ENCODE measurements at regions not wholly inside any gene's neighbourhood (a gene's known extent, or its start where the extent isn't known, plus 50 kb on each side); places are given as distances from the start of the nearest gene placed in this dataset.

- DNase-seq (ENCODE audit: low read depth in 2 of 2), result no peak
These were observed 156.6 kb downstream of the TLR4 start for GRCh38 chr9:117860849-117861248.

GRCh38 chr9:117864385-117865057, 160.3 kb downstream of the TLR4 start:
- no peak for DNase-seq (ENCODE audit: low read depth in 2 of 2)

DNA sequence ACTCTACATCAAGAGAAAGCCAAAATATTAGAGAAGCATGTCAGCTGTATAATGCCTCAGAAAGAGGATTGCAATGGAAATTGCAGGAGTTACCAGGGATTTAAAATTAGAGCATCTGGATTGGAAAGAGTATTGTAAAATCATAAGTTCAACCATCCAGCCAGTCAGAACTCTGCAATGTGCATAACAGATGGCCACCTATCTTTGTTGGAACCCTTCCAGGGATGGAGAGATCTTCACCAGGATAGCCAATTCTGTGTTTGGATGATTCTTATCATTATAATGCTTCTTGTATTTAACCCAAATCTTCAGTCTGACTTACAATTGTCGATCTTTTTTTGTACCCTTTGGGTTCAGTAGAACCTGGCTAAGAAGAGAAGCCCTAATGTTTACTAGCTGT, 164.4 kb downstream of the TLR4 start:
- DNase-seq (ENCODE audit: low read depth in 2 of 2), result no peak

GRCh38 chr9:117869287-117869686, 165.1 kb downstream of the TLR4 start:
- no peak for DNase-seq (ENCODE audit: low read depth in 2 of 2)

DNA sequence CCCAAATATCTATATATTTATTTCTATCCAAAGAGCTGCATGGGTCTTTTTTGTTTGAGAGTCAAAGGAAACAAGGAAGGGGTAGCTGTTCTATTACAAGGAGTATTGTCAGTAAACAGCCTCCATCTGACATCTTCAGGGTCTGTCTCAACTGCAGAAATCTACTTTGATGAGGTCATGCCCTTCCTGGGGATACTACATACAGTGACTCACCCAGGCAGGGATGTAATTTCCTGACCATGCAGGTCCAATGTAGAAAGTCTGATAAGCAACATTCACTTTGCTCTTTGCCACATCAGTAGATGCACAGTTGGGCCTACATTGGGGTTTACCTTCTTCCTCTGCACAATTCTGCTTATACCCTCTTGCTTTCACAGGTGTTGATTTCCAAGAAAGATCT, 165.5 kb downstream of the TLR4 start:
- no peak for DNase-seq (ENCODE audit: low read depth in 2 of 2)

GRCh38 chr9:117873664-117874063, 169.5 kb downstream of the TLR4 start:
- no peak for DNase-seq (ENCODE audit: low read depth in 2 of 2)

DNA sequence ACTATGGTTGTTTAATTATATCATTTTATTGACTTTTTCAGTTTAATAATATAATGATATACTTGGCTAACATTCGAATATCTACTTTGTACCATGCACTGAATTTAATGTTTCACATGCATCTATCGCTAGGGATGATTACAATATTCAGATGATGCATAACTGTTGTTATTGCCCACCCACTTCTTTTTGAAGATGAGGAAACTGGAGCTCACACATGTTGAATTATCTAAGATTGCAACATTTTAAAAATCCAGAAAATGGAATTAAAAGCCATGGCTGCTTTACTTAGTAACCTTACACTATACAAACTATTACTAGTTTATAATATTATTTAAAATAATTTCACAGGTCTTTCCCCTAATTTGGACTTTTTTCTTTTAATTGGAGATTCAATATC, 171.7 kb downstream of the TLR4 start:
- DNase-seq (ENCODE audit: low read depth in 2 of 2), result no peak

- DNase-seq (ENCODE audit: low read depth in 2 of 2), result no peak
These were observed 178.0 kb downstream of the TLR4 start for GRCh38 chr9:117882171-117882570.

DNA sequence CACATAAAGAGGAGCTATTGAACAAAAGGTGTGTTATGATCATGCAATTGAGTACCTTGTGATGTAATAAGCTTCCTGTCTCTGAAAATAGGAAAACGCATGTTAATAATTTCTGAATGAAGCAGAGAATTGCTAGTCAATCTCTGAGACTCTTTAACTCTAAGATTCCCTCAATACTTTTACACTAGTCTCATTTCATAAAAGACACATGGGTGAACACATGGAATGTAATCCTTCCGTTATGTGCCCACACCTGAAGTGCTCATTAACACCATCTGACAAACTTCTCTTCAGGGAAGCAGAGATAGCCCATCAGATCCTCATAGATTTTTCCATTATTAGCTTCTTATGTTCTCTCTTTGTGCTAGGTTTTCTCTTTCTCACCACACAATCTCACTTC, 182.4 kb downstream of the TLR4 start:
- DNase-seq (ENCODE audit: low read depth in 2 of 2), result no peak

DNA sequence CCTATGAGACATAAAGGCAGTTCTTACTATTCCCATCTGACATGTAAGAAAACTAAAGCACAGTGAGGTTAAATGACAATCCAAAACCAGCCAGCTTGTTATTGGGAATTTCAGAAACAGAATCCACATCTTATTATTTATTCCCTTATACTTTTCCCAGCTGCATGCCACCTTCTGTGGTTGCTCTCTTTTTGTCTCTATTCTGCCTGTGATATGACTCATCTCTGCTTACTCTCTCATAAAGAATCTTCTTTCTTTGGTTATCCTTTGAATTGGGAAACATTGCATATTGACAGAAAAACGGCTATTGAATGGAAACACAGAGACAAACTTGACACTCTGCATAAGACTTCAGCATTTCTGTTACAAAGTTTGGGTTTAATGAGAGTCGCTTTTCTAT, 183.2 kb downstream of the TLR4 start:
- no peak for DNase-seq (ENCODE audit: low read depth in 2 of 2)

DNA sequence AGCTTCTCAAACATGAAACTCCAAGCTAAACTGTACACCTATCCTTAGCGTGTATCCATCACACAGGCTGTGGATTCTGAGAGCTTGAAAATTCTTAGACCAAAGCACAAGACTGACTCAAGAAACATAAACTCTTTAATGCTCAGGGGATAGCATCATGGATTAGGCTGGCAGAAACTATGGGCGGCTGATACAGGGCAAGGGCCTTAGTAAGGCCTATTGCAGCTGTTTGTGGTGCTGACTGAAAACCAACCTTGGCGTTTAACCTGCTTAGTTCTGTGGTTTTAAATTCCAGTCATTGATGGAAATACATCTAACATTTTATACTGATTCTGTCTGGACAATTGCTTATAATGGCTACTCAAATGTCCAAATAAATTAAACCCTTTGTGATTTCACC, 183.7 kb downstream of the TLR4 start:
- no peak for DNase-seq (ENCODE audit: low read depth in 2 of 2)

DNA sequence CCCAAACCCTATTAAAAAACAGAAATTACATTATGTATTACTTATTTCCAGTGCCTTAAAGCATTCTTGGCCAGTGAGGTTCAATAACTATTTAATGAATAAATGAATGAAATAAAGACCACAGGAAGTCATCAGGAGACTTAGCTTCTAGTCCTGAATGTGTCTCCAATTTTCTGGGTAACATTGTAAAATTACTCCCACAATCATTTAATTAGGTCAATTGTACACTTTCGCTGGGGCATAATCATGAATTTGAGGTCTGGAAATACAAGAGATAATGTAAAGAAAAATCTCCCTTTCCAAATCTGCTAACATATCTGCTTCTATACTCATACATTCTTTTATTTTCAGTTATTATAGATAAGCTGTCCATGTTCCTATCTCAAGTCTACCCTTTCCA, 199.2 kb downstream of the TLR4 start:
- no peak for DNase-seq (ENCODE audit: low read depth in 2 of 2)

DNA sequence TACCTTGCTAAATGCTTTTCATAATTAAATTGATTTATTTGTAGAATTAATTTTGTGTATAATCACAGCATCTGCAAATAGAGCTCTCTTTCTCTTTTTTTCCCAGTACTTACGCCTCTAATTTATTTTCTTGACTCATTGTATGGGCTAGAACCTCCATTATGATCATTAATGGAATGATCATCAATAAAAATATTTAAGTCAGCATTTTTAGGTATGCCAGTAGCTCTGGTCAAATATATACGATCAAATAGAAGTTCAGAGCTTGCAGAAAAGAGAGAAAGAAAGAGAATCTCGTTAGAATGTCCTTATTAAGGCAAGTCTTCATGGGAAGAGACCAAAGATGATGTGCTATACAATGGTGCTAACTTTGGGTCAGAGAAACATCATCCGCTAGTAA, 202.6 kb downstream of the TLR4 start:
- DNase-seq (ENCODE audit: low read depth in 2 of 2), result no peak

GRCh38 chr9:117907420-117907819, 203.2 kb downstream of the TLR4 start:
- no peak for DNase-seq (ENCODE audit: low read depth in 2 of 2)

GRCh38 chr9:117916291-117916690, 212.1 kb downstream of the TLR4 start:
- no peak for DNase-seq (ENCODE audit: low read depth in 2 of 2)

GRCh38 chr9:117917873-117918272, 213.7 kb downstream of the TLR4 start:
- no peak for DNase-seq (ENCODE audit: low read depth in 2 of 2)

DNA sequence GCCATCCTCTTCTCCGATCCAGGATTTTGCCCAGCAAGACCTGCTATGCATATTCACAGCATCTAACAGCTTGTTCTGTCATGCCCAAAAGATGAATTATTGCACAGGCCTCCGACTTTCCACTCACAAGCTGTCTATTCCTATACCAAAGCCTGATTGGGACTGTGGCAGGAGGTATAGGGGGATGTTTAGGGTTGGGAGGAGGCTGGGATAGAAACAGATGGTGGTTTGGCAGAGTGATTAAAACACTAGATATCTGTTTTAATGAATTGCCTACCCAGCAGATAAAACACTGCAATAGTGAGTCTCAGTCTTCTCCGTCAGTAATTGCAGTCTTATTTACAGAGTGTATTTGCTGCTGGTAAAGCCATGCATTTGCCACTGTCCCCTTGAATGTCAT, 215.3 kb downstream of the TLR4 start:
- no peak for DNase-seq (ENCODE audit: low read depth in 2 of 2)

- no peak for DNase-seq (ENCODE audit: low read depth in 2 of 2)
These were observed 221.9 kb downstream of the TLR4 start for GRCh38 chr9:117926031-117926658.

- no peak for DNase-seq (ENCODE audit: low read depth in 2 of 2)
These were observed 223.2 kb downstream of the TLR4 start for GRCh38 chr9:117927354-117927753.

DNA sequence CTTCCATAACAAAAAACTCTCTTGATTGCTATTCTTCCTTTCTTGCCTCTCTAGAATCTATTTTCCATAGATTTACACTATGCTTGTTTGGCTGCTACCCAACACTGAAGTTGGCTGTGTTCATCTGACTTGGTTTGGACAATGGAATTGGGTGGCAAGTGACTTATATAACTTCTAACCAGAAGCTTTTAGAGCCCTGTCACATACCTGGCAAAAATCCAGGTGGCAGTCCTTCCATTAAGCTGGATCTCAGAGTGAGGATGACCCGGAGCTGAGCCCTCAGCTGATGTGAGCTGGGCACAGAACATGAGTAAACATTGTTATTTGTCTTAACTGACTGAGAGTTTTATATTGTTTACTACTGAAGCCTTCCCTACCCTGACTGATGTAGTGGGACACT, 225.7 kb downstream of the TLR4 start:
- DNase-seq (ENCODE audit: low read depth in 2 of 2), result no peak

- no peak for DNase-seq (ENCODE audit: low read depth in 2 of 2)
These were observed 228.4 kb downstream of the TLR4 start for GRCh38 chr9:117932585-117932984.

- no peak for DNase-seq (ENCODE audit: low read depth in 2 of 2)
These were observed 232.3 kb downstream of the TLR4 start for GRCh38 chr9:117936185-117937130.

GRCh38 chr9:117938086-117938485, 233.9 kb downstream of the TLR4 start:
- DNase-seq (ENCODE audit: low read depth in 2 of 2), result no peak
